ENCODE measurements at regions not wholly inside any gene's neighbourhood (a gene's known extent, or its start where the extent isn't known, plus 50 kb on each side); places are given as distances from the start of the nearest gene placed in this dataset.

DNA sequence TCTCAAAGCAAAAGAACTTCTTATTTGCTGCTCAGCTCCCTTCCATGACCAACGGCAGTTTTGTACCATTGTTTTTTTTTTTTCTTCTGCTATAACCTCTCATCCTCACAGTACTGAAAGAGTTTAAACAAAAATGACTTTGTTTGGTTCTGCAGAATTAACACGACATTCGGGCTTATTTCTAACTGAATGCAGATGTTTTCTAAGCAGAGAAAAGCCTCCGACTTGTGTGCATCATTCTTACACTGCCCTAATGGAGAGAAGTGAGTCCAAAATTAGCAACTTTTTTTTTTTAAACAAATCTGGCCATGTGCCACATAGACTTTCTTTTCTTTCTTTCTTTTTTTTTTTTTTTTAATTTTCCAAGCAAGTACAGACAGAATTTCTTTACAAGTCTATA, 382.7 kb downstream of the HDGFL1 start:
- peak; percentile 56 for DNase-seq

GRCh38 chr6:22954749-22955385, 385.5 kb downstream of the HDGFL1 start:
- no peak for DNase-seq

- DNase-seq, result no peak
Measured at GRCh38 chr6:22956029-22956681, 386.8 kb downstream of the HDGFL1 start.

DNA sequence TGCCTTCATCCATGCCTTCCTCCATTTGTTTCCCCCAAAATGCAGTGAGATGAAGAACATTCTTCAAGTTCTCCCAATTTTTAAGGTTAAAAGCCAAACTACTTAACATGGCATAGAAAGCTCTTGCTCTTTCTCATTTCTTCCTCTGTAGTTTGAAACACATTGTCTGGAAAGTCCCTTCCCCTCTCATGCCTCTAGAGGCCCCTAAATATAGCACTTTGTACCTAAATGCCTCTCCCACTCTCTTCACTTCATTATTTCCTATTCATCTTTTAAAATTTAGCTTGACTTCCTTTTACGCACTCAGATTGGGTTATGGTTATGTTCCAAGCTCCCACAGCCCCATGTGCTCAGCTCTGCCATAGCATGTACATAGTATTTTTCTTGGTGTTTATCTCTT, 389.3 kb downstream of the HDGFL1 start:
- no peak for DNase-seq

DNA sequence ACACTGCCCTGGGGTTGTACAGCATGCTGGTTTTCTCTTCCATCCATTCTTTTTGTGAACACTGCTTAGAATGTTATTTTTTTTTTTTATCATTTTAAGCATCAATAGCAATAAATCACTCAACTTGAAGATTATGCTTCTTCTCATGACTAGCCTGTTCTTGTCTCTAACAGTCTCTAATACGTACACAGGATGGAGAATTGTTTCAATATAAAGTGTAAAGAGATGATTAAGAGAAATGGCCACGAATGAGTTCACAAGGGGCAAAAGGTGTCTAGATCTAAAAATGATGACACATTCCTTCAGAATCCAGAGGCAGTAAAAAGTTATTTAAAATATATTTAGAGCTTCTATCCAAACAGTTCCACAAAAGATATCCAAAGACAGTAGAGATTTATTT, 390.2 kb downstream of the HDGFL1 start:
- no peak for DNase-seq

DNA sequence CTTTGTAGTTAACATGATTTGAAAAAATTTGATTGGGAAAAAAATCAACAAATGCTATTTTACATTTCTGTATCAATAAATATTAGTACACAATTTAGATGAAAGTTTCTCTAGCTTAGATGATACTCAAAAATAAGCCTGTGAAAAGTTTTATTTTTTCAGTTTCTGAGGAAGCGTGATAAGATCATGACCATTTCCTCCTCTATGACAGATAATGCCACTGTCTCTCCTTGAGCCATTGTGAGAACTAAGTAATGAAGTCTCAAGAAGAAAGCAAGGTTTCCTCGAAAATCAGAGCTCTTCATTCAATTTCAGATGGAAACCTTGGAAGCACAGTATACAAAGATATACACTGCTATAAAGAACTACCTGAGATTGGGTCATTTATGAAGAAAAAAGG, 395.0 kb downstream of the HDGFL1 start:
- no peak for DNase-seq

- no peak for DNase-seq
Measured at GRCh38 chr6:22965889-22966288, 396.5 kb downstream of the HDGFL1 start.

GRCh38 chr6:22966691-22967422, 397.5 kb downstream of the HDGFL1 start:
- DNase-seq, result peak; percentile 29

- DNase-seq, result no peak
Measured at GRCh38 chr6:22970004-22970403, 400.6 kb downstream of the HDGFL1 start.

DNA sequence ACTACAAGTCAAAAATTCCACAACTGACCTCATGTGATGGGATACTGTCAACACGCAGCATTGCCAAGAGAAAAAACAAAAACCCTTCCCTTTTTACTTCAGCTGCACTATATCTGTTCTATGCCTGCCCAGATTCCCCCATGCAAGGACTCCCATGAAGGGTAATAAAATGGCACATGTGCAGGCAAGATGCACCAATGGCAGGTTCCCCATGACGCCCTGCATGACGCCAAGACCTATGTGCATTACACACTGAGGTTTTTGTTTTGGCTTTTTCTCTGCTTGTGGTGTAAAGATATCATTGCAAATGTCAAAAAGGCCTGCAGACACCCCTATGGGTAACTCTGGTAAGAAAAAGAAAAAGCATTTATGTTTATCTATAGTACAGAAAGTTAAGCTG, 403.4 kb downstream of the HDGFL1 start:
- DNase-seq, result no peak

GRCh38 chr6:22975079-22975478, 405.7 kb downstream of the HDGFL1 start:
- DNase-seq, result no peak

DNA sequence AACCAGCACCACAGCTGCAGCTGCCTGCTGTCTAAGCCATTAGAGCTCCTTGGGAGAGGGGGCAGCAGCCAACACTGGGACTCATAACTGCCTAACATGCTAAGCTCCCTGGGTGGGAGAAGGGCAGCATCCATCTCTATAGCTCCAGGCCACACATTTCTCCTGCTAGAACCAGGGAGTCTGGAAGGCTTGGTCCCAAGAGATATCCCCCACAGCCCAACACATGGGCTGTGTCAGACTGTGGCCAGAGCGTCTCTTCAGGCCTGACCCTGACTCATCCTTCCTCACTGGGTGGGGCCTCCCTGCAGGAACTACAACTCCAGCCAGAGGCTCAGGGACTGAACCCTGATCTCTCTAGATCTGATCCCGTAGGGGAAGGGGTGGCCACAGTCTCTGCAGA, 411.1 kb downstream of the HDGFL1 start:
- no peak for DNase-seq

GRCh38 chr6:23002044-23002619, 432.8 kb downstream of the HDGFL1 start:
- DNase-seq, result no peak

- peak; percentile 86 for DNase-seq
Measured at GRCh38 chr6:23003671-23004467, 434.5 kb downstream of the HDGFL1 start.

DNA sequence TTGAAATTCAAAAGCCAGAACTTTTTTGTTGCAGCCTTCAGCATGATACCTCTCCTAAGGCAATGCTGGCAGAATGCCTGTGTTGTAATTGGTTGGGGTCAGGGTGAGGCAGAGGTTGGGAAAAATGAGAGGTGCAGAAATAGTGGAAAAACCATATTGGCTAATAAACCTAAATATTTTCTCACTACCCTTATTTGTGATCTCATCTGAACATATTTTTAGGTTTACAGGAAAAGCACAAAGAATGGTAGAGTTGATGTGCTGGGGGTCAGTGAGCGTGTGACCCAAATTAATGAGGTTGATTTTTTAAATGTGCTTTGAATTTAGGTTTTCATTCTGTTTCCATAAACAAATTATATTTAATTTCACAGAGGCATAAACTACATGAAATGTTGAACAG, 437.3 kb downstream of the HDGFL1 start:
- DNase-seq, result peak; percentile 14

GRCh38 chr6:23011615-23012014, 442.2 kb downstream of the HDGFL1 start:
- no peak for DNase-seq

DNA sequence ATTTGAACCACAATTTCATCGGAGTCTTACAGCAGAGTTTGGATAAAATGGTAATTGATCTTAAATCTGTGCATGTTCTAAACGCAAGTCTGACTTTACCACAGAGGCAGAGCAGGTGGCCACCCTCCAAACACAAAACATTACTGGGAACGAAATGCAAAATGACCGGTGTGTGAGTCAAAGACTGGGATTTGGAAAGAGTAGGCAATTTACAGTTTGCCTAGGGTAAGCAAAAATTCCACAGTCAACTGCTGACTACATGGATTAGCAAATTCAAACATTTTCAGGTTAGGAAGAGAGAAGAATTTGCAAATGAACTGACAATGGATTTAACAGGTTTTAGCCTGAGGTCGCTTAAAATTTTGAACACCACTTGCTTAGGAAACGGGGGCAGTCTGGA, 444.4 kb downstream of the HDGFL1 start:
- no peak for DNase-seq

GRCh38 chr6:23016696-23017095, 447.3 kb downstream of the HDGFL1 start:
- DNase-seq, result peak; percentile 33

DNA sequence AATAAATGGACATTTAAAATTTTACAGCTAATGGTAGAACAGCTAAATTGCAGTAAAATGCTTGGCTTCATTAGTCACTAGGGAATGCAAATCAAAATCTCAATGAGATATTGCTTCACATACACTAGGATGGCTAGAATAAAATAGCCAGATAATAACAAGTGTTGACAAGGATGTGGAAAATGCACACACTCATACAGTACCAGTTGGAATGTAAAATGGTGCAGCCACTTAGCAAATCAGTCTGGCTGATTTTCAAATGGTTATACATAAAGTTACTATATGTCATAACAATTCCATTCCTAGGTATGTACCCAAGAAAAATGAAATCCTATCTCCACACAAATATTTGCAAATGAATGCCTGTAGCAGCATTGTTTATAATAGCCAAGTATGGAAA, 452.1 kb downstream of the HDGFL1 start:
- no peak for DNase-seq

GRCh38 chr6:23027281-23027680, 457.9 kb downstream of the HDGFL1 start:
- DNase-seq, result peak; percentile 79

- no peak for DNase-seq
Measured at GRCh38 chr6:23031986-23032385, 462.6 kb downstream of the HDGFL1 start.

DNA sequence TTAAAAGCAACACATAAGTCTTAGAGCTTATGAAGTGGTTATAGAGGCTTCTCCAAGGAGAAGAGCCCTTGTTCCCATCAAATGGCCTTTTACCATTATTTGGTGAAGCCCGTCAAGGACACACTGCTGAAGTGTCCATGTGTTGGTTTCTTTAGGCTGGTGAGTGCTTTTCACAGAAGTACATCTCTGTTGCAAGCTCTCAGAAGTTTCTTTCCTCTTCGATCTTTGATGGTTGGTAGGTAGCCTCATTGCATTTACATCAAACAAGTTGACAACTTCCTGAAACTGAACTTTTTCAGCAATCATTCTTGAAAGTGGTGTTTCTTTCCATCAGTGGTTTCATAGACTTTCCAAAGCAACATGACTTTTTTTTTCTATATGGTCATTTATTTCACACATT, 465.6 kb downstream of the HDGFL1 start:
- no peak for DNase-seq

DNA sequence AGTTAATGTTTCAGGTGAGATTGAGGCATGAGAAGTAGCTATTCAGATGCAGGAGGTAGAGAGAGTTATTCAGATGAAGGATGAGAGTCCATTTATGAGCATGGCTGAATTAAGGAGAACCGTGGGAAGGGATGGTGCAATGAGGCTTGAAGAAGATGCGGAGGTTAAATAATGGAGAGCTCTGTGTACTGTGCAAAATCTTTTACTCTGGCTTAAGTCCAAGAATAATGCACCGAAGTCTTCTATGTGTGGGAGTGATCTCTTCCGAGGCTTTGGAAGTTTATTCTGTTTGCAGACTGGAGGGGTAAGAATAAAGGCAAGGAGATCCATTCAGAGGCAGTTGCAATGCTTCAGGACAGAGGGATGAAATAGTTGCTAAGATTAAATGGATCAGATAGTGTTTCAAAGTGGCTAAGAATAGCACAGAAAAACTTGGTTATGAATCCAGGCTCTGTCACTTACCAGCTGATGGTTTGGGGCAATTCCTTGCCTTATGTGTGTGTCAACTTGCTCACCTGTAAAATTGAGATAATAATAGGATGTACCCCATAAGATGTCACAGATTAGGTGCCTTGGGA, 467.1 kb downstream of the HDGFL1 start:
- no peak for DNase-seq

Measured in eye (tissue), 1 donor.